HG03432 (cell line): ENCODE measurements at regions not wholly inside any gene's neighbourhood (a gene's known extent, or its start where the extent isn't known, plus 50 kb on each side); places are given as distances from the start of the nearest gene placed in this dataset.

Source experiments
- ATAC-seq: cut with Tn5 transposase; IDR thresholded peaks from one replicate; pipeline ENCODE4 v1.9.1; 2021; ENCODE audit warnings: mild to moderate bottlenecking, moderate library complexity; ENCODE audit not compliant: unreplicated experiment

DNA sequence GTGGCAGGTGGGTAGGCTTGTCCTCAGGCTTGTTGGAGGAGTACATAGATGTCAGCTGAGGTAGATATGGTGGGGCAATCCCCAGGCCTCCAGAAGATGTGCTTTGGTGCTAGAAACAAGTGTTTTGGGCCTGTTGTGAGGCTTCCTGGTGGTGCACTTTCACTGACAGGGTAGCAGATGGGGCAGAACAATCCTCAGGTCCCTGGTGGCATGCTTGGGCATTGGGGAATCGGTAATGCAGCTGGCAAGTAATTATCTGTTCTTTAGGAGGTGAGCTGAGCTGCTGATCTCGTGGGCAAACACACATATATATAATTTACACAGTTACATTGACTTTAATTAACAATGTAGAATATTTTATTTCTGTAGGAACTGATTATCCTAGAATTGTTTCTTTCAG lies 458.7 kb downstream of the BMP2 start:
- no peak for ATAC-seq

DNA sequence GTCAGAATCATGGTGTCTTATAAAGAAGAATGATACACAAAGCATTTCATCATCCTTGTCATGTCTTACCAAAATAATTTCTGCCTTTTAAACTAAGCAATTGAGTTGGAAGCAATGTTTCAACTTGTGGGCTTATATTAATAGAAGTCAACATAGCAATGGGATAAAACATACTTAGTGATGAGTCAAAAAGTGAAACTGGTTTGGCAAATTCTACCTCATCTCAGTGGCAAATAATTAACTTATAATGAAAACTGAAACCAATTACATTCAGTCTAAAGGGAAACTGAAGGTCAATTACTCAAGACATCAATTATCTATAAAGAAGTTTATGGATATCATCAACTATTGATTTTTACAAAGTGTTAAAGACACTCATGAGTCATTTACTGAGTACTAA lies 463.8 kb downstream of the BMP2 start:
- peak; percentile 87 for ATAC-seq

DNA sequence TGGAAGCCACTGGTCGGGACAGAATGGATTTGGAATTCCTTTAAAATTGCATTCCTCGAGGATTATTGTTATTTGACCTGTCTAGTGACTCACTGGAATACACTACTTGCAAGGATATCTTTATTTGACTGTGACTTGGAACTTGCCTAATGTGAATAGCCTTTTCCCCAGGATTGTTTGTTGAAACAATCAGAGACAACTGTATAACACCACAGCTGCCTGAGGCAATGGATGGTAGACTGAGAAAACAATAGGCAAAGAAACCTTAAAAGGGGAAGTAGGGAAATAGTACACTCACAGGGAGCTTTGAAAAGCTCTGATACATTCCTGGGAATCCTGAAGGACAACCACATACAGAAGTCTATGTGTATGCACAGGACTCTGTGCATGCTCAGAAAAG lies 465.3 kb downstream of the BMP2 start:
- no peak for ATAC-seq

DNA sequence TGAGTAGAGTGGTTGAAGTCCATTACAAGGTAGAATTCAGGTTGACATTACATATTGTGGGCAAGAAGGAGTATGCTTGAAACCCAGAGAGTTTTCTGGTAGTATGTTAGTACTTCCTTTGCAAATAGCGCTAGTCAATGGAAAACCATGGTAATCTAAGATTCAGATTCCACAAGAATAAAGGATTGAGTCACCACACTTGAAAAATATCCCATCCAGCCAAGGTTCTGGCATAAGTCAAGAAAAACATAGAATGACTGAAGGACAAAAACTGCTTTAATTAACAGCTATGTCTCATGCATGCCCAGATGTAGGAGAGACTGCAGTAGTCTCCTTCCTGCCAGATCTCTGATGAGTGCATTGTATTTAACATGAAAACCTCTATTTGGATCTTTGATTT lies 469.8 kb downstream of the BMP2 start:
- no peak for ATAC-seq

DNA sequence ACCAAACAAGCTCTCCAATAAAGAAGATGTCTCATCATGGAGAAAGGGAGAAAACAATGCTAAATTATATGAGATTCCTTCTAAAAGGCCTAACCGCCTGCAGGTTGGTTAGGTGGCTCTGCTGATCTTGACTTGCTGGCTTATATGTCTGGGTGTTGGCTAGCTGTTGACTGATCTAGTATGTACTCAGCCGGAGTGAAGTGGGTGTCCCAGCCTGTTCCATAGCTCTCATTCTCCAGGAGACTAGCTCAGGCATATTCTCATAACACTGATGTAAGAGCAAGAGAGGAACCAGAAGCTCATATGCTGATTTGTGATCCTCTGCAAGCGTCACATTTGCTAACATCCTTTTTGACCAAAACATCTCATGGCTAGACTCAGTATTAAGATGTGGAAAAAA lies 473.0 kb downstream of the BMP2 start:
- ATAC-seq: no peak

DNA sequence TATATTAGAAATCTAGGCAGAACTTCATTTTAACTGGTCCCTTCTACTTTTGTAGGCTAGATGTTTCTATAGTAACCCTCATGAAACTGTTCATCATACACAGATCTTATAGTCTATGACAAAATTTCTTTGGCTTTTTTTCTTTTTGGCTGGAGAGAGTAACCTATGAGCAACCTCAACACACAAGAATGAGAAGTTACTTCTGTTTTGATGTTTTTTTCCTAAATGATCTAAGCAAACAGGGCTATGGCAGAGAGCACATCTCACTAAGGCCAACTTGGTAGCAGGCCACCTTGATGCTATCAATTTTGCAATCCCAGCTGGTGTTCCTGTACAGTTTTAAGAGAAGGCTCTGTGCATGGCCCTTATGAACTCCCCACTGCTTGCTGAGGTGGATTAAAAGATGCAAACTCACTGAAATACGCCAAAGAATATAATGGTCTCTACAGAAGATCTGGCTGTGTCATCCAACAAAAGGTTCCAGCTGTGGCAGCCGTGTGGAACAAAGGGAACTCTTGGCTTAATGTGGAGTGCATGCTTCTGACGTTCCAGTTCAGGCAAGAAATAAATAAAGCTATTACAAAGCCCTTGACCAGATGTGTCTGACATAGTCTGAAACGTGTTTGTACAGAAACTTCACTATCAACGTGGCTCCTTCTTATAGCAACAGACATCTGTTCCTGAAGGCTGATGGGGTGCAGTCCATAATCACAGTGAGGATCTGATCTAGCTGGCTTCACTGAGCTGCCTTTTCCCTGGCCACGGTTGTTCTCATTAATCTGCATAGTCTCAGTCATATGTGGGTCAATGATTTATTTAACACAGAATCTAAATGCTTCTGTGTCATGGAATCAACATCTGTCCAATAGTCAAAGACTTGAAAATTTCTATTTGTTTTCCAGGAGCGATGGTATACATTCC lies 481.1 kb downstream of the BMP2 start:
- ATAC-seq: no peak

DNA sequence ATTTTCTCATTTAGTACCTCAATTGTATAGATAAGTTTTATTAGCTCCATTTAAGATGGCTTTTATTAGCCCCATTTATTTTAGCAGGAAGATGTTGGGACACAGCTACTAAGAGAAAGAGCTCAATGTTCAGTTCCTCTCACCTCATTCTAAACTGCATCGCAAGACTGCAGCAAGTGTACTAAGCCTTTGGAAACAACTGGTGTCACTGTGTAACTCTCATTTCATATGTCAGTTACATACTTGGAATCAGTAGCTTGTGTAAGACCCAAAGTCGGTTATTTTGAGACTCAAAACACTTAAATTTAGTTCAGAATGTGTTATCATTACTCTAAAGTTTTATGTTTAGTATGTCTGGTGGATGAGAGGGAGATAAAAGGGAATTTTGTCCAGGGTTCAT lies 482.9 kb downstream of the BMP2 start:
- ATAC-seq: no peak

DNA sequence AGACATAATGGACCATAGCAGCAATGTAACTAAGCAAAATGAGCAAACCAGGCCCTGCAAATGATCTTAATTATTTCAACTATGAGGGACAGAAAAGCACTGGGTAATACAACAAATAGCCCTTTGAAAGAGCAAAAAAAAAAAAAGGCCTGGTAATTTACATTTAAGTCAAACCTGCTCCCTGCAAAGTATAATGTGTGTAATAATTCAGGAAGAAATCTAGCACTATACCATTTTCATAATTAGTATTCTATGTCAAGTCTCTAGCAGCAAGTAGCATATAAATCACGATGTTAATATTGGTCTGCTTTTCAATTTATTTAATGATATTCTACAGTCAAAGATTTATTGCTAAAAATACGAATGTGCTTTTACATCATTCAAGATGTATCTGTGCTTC lies 489.6 kb downstream of the BMP2 start:
- ATAC-seq: no peak

DNA sequence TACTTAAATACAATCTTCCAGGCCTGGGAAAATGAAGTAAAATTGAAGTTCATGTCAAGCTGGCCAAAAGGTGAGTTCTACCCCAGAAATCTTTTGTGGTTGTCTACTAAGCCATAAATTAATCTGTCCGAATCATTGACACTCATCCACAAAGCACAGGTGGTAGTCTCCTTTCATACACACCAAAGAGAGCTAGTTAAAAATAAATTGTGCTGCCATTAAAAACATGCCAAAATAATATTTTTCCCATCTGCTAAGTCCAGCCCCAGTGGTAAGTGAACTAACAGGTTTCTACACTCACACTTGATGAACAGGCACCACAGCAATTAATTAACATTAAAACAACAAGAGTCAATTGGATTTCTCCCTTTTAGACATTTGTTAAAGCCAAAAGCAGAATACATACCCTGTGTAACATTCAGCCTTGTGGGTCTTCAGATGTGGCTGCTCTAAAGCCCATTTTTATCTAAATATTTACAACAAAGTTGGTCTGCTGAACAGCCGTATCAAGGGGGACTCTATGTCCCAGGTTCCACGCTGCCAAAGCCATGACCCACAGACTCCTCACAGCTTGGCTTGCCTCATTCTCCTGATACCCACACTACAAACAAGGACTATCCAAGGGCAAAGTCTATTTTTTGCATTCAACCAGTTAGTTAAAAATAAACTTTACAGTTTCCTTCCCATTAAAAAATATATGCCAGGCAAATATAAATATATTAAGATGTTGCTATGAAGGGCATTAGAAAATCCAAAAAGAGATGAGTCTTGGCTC lies 490.4 kb downstream of the BMP2 start:
- no peak for ATAC-seq

DNA sequence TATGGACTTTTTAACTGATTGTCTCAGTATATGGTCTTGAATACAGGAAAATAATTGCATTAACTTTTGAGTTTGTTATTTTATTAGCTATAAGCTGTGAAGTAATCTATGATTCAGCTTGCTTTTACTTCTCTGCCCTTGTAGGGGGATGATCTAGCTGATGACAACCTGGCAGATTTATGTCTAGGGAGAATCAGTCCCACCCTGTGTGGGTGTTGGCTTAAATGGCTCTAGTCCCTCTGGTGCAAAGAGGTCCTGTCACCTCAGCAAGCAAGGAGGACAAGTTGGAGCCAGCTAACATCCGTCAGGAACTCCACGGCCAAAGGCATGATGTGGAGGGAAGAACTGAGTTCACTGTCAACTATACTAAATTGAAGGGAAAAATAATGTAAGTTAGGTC lies 495.3 kb downstream of the BMP2 start:
- ATAC-seq: no peak

DNA sequence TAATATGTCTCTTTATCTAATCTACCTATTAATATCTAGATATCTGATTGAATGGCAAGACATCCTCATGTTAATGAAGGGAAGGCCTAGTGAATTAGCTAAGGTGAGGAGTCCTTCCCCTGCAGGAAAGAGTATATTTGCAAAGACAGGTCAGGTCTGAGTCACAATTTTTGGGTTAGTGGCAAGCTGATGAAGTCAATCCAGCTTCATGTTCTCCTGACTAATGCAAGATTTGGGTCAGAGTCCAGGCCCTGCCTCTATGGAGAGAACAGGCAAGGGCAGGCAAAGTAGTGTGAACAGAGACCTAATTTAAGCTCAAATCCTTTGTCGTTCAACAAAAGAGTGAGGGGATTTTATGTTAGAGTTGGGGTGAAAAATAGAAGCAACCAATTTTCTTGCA lies 496.7 kb downstream of the BMP2 start:
- no peak for ATAC-seq

DNA sequence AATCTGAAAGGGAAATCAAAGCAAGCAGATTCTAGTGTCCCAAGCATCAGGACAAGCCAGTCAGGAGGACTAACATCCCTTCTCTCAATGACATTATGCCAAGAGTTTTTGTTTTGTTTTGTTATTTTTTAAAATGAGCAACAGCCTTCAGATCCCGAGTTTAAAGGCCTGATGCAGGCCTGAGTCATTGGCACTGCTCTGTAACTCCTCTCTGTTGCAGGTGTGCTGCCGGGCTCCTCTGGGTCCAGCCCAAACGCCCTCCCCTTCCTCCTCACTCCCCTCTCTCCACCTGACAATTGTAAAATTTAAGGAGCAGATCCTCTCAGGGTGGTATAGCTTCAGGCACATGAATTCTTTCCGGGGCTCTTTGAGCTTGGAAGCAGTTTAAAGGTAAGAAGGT lies 502.0 kb downstream of the BMP2 start:
- ATAC-seq: no peak

DNA sequence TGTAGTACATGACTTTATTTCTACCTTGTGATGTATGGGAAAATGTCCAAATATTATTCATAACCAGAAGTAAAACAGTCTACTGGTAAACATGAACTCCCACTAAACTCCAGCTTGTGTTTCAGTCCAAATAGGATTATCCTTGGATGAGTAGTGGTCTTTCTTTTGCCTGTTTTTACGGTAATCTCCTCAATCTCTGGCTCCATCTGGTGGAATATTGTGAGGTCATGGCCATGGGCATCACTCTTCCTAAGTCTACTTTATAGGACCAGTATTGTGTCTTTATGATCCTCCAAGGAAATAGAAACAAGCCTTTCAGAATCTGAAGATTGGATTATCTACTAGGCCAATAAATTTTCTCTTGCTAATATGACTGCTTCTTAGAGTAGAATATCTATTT lies 505.0 kb downstream of the BMP2 start:
- no peak for ATAC-seq

DNA sequence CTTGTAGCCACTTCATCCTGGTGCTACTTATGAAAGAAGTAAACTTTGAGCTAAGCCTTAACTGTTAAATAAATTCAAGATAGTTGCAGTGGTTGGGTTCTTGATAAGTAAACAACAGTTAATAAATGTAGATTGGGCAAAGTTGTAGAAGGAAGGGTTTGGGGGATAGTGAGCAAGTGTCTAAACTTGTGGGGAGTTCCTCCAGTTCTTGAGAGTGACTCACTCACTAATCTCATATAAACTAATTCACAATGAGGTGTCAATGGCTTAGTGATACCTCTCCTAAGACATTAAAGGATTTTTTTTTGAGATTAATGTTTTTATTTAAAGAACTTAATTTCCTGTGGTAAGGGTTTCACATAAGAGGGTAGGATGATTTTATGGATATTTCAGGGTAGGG lies 507.4 kb downstream of the BMP2 start:
- ATAC-seq: no peak

DNA sequence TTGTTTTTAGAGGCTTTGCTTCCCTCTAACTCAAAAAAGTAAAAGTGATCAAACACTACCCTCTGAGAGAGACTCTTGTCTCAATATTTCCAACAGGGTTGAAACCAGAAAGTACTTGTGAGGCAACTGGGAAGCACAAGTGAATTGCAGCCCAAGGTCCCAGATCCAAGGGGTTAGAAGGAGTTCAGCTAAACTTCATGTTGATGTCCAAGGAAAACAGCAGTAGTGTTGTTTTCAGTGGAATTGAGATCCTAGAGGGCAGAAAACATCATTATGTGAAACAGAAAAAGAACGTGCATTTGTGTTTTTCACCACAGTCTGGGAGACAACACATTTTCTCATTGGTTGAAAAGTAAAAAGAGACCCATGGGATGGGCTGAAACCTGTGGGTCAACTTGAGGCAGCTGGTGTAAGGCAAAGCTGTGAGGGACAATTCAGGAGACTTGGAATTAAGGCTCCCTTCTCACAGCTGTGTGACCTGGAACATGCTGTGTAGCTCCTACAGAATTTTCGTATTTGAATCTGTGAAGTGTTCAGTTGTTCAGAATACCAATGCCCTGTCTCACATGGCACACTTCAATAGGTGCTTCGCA lies 508.3 kb downstream of the BMP2 start:
- no peak for ATAC-seq

DNA sequence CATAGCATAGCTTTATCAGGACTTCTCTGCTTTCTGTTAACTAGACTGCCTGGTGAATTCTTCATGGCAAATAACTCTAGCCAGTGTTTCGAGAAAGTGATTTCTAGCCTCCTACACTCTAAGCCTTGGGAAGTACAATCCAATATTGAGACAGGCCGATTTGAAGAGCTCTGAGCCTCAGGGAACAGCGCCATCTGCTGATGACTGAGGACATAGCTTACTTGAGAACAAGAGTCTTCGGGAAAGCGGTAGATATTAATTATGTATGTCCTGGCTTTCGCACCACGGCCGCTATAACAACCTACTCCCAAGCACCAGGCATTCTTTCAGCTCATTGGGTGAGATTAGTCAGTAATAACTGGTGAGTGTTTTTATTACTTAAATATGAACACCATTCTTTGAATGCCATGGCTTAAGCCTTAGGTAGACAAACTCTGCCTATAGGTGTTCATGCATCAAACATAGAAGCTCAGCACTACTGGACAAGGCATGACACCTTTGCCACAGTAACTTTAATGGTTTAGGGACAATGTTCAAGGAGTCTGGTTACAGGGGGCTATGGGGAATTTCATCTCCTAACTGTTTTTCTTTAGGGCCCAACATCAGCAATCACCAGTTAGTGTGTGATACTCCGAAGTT lies 518.6 kb downstream of the BMP2 start:
- peak; percentile 95 for ATAC-seq

DNA sequence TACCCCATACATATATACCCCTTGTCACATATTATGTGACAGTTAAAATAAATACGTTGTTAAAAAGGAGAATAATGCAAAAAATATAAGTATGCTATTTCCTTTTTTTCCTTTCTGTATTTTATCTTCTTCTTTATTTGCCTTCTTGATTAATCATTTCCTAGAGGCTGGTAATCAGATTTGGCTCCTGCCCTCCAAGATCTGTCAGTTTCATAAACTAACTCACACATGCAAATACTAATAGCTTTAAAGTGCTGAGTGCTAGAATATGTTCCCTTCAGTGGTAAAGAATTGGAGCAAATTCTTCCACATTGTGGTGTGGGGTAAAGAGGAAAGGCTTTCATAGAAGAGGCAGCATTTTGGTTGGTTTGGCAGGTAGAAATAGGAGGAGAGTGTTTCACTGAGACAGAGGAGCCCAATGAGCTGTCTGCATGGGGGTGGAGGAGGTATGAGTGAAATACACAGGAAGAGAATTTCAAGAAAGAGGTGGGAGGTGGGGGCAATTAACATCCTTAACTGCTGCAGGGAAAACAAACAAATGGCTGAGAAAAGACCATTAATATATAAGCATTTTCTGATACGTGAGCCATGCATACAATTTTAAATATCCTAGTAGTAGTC lies 523.9 kb downstream of the BMP2 start:
- ATAC-seq: no peak

DNA sequence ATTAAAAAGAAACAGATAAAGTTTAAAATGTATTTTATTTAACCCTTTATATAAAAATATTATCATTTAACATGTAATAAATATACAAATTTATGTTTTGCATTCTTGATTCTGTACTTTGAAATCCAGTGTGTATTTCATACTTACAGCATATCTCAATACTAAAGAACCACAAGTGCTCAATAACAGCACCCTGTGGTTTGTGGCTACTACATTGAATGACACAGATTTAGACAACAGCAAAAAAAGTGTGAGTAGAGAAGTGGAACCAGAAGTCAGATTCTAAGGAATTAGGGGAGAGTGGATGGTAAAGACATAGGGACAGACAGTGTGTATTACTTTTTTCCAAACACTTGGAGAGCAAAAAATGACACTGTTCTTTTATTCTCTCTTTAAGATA lies 524.5 kb downstream of the BMP2 start:
- no peak for ATAC-seq

DNA sequence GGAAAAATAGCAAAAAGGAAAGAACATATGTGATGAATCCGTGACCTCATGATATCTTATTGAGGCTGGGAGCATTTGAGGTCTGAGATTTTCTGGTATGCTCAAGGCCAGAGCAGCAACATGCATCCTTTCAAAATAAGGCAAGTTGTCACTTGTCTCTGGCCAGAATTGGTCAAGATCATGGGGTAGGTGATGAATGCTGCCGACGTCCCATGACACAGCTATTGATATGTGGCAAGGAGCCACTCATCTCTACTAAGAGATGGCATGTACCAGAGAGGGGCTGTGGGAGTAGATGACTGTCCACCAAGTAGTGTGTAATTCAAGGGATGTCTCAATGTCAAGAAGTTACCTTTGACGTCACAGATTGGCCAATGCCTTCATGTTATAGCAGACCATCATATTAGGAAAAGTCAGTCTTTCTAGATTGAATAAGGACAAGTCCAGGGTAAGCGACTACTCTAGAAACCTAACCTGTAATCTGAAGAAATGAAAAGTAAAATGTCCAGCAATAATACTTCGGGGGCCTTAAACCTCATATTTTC lies 527.4 kb downstream of the BMP2 start:
- no peak for ATAC-seq

DNA sequence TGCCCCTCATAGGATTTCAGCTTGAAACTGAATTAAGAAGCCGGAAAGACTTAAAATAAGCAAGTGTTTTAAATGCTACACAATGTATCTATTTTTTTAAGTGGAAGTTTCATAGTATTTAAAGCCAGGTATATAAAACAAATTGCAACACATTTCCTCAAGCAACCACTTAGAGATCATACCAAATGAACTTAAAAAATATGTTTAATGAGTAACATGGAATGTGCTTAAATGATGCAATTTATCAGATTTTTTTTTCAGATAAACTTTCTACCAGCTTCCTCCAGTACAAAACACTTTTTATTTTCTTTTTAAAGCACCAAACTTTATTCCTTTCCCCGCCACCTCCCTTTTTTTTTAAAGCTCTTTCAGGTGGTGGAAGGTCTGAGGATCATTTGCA lies 534.3 kb downstream of the BMP2 start:
- ATAC-seq: no peak

DNA sequence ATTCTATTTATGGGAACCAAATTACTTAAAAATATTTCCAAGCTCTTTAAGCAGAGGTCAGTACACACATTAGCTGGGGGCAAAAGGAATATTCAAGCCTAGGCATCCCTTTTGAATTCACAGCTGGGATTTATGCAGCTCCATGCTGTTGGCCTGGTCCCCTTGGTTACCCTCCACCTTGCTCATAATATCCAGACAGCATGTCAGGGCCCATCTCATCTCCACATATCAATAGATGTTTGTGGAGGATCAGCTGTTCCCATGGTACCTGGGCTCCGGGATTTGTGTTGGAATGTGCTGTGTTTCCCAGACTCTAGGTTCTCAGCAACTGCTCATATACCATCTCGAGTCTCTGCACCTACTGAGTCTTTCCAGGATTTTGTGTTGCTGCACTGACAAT lies 534.8 kb downstream of the BMP2 start:
- ATAC-seq: no peak
